ENCODE measurements at regions not wholly inside any gene's neighbourhood (a gene's known extent, or its start where the extent isn't known, plus 50 kb on each side); places are given as distances from the start of the nearest gene placed in this dataset.

DNA sequence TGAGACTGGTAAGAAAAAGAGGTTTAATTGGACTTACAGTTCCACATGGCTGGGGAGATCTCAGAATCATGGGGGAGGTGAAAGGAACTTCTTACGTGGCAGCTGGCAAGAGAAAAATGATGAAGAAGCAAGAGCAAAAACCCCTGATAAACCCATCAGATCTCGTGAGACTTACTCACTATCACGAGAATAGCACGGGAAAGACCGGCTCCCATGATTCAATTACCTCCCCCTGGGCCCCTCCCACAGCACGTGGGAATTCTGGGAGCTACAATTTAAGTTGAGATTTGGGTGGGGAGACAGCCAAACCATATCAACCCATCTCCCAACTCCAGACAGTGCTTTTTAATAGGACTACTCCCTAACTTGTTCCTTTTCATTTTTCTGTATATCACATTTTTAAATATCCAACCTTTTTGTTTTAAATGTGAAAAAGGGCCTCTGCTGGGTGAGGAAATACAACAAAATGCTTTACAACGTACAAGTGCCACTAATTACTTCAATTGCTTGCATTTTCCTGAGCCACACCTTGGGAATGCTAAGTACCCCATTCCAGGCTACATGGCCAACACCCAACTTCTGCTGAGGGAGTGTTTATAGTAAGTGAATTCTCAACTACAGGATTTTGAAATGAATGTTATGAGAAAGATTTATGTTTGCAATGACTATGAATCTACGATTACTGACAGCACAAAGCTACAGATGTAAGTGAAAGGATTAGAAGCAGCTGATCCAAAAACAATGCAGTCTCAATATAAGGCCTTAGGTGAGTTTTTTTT lies 294.1 kb upstream of the CD180 start:
- no peak overlapping the region for H3K4me3 Mint-ChIP-seq (ENCODE audit: unreplicated experiment)
- no peaks in the 10 kb centered on the region for H4K20me1 ChIP-seq (ENCODE audit: insufficient read depth, low read length)
- H3K4me2 ChIP-seq (ENCODE audit: low read length) = no peak overlapping the region
- FAIRE-seq (no peak), DNase-seq (ENCODE audit: low read depth) (peak; percentile 22)
- no peak overlapping the region for H3K4me3 ChIP-seq (ENCODE audit: insufficient read depth, low read depth, low read length)
- no peak overlapping the region for H3K27ac ChIP-seq (ENCODE audit: low read depth, low read length)
- no peaks in the 10 kb centered on the region for H3K79me2 ChIP-seq (ENCODE audit: insufficient read depth, low read length)
- TF ChIP-seq, protein P1, sequence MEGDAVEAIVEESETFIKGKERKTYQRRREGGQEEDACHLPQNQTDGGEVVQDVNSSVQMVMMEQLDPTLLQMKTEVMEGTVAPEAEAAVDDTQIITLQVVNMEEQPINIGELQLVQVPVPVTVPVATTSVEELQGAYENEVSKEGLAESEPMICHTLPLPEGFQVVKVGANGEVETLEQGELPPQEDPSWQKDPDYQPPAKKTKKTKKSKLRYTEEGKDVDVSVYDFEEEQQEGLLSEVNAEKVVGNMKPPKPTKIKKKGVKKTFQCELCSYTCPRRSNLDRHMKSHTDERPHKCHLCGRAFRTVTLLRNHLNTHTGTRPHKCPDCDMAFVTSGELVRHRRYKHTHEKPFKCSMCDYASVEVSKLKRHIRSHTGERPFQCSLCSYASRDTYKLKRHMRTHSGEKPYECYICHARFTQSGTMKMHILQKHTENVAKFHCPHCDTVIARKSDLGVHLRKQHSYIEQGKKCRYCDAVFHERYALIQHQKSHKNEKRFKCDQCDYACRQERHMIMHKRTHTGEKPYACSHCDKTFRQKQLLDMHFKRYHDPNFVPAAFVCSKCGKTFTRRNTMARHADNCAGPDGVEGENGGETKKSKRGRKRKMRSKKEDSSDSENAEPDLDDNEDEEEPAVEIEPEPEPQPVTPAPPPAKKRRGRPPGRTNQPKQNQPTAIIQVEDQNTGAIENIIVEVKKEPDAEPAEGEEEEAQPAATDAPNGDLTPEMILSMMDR (IDR thresholded peaks at IDR 0.05; ENCODE audit: insufficient read depth, low read depth, low read length) = no peak
- TF ChIP-seq EZH2 (IDR thresholded peaks at IDR 0.05; ENCODE audit: insufficient read depth, low read length) = no peak
- no peak overlapping the region for H2AFZ ChIP-seq (ENCODE audit: low read depth, low read length)
- H3K9me3 Mint-ChIP-seq (ENCODE audit: unreplicated experiment) = no peaks in the 10 kb centered on the region
- no peak overlapping the region for H3K9ac ChIP-seq (ENCODE audit: low read length)
- H3K4me1 Mint-ChIP-seq (ENCODE audit: low read depth, unreplicated experiment) = no peaks in the 10 kb centered on the region
- no peaks in the 10 kb centered on the region for H3K36me3 ChIP-seq (ENCODE audit: insufficient read depth, low read length)
- H3K27me3 Mint-ChIP-seq (ENCODE audit: low read depth, unreplicated experiment) = peaks cover 4% of the 10 kb centered on the region
- no peaks in the 10 kb centered on the region for H3K27me3 ChIP-seq (ENCODE audit: insufficient read depth, low read length)
- H3K27ac Mint-ChIP-seq (ENCODE audit: unreplicated experiment) = no peak overlapping the region
- H3K9me3 ChIP-seq (ENCODE audit: insufficient read depth, low read depth, low read length) = no peaks in the 10 kb centered on the region
- H3K36me3 Mint-ChIP-seq (ENCODE audit: low read depth, unreplicated experiment) = no peaks in the 10 kb centered on the region
- H3K4me1 ChIP-seq (ENCODE audit: insufficient read depth, low read length) = no peaks in the 10 kb centered on the region

GRCh38 chr5:67488885-67489284 lies 292.3 kb upstream of the CD180 start:
- H3K79me2 ChIP-seq (ENCODE audit: insufficient read depth, low read length) = no peaks in the 10 kb centered on the region
- Mint-ChIP-seq H3K36me3 (ENCODE audit: low read depth, unreplicated experiment) (no peaks in the 10 kb centered on the region), H3K4me3 (ENCODE audit: unreplicated experiment) (no peak overlapping the region), H3K9me3 (ENCODE audit: unreplicated experiment) (no peaks in the 10 kb centered on the region), H3K27me3 (ENCODE audit: low read depth, unreplicated experiment) (peaks cover 4% of the 10 kb centered on the region), H3K27ac (ENCODE audit: unreplicated experiment) (no peak overlapping the region), H3K4me1 (ENCODE audit: low read depth, unreplicated experiment) (no peaks in the 10 kb centered on the region)
- no peaks in the 10 kb centered on the region for H3K9me3 ChIP-seq (ENCODE audit: insufficient read depth, low read depth, low read length)
- H3K4me2 ChIP-seq (ENCODE audit: low read length) = no peak overlapping the region
- H4K20me1 ChIP-seq (ENCODE audit: insufficient read depth, low read length) = no peaks in the 10 kb centered on the region
- H3K4me1 ChIP-seq (ENCODE audit: insufficient read depth, low read length) = no peaks in the 10 kb centered on the region
- TF ChIP-seq, protein P1 (IDR thresholded peaks at IDR 0.05; ENCODE audit: insufficient read depth, low read depth, low read length) = no peak
- no peak for TF ChIP-seq EZH2 (IDR thresholded peaks at IDR 0.05; ENCODE audit: insufficient read depth, low read length)
- no peak overlapping the region for H3K9ac ChIP-seq (ENCODE audit: low read length)
- DNase-seq (ENCODE audit: low read depth) = no peak
- H3K27ac ChIP-seq (ENCODE audit: low read depth, low read length) = no peak overlapping the region
- H3K4me3 ChIP-seq (ENCODE audit: insufficient read depth, low read depth, low read length) = no peak overlapping the region
- no peak overlapping the region for H2AFZ ChIP-seq (ENCODE audit: low read depth, low read length)
- no peaks in the 10 kb centered on the region for H3K36me3 ChIP-seq (ENCODE audit: insufficient read depth, low read length)
- FAIRE-seq = no peak
- no peaks in the 10 kb centered on the region for H3K27me3 ChIP-seq (ENCODE audit: insufficient read depth, low read length)

DNA sequence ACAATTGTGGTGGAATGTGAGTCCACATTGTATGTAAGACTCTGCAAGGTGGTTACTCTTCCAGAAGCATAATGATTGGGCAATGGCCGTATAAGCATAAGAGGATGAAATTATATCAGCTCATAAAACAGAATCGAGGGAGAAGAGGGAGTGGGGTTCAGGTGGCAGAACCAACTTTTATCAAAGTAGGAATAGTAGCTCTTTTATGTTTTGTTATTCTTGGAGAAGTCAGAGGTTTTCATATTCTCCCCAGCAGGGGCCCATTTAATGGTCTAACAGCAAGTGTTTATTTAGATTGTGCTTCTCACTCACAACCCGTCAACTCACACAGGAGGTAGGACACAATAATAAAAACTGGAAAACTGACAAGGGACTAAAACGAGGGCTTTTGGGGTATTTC lies 291.3 kb upstream of the CD180 start:
- Mint-ChIP-seq H3K36me3 (ENCODE audit: low read depth, unreplicated experiment) (no peaks in the 10 kb centered on the region), H3K27me3 (ENCODE audit: low read depth, unreplicated experiment) (peaks cover 4% of the 10 kb centered on the region), H3K4me1 (ENCODE audit: low read depth, unreplicated experiment) (no peaks in the 10 kb centered on the region), H3K9me3 (ENCODE audit: unreplicated experiment) (no peaks in the 10 kb centered on the region), H3K4me3 (ENCODE audit: unreplicated experiment) (no peak overlapping the region), H3K27ac (ENCODE audit: unreplicated experiment) (no peak overlapping the region)
- Histone ChIP-seq H2AFZ (ENCODE audit: low read depth, low read length) (no peak overlapping the region), H3K9me3 (ENCODE audit: insufficient read depth, low read depth, low read length) (no peaks in the 10 kb centered on the region), H4K20me1 (ENCODE audit: insufficient read depth, low read length) (no peaks in the 10 kb centered on the region), H3K27me3 (ENCODE audit: insufficient read depth, low read length) (no peaks in the 10 kb centered on the region), H3K4me1 (ENCODE audit: insufficient read depth, low read length) (no peaks in the 10 kb centered on the region), H3K27ac (ENCODE audit: low read depth, low read length) (no peak overlapping the region), H3K79me2 (ENCODE audit: insufficient read depth, low read length) (no peaks in the 10 kb centered on the region), H3K36me3 (ENCODE audit: insufficient read depth, low read length) (no peaks in the 10 kb centered on the region), H3K9ac (ENCODE audit: low read length) (no peak overlapping the region), H3K4me2 (ENCODE audit: low read length) (no peak overlapping the region), H3K4me3 (ENCODE audit: insufficient read depth, low read depth, low read length) (no peak overlapping the region)
- FAIRE-seq (no peak), DNase-seq (ENCODE audit: low read depth) (no peak)
- TF ChIP-seq, protein P1 (IDR thresholded peaks at IDR 0.05; ENCODE audit: insufficient read depth, low read depth, low read length) = no peak
- no peak for TF ChIP-seq EZH2 (IDR thresholded peaks at IDR 0.05; ENCODE audit: insufficient read depth, low read length)

All from astrocyte (in vitro differentiated cells and primary cell).